ENCODE measurements at regions not wholly inside any gene's neighbourhood (a gene's known extent, or its start where the extent isn't known, plus 50 kb on each side); places are given as distances from the start of the nearest gene placed in this dataset.

DNA sequence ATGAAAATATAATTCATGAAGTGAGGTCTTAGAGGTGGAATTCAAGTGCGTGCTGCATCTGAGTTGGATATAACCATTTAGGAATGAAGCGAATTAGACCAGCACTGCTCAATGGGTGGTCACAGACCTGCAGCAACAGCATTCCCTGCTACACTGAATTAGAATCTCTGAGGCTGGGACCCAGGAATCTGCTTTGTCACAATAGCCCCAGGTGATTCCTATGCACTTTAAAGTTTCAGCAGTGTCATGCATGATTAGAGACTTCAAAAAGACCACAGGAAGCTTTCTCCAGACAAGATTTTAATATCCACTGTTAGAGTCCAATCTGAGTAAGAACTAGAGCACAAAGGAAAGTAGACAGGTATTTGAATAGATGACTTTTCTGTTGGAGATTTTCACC, 352.8 kb upstream of the VSTM2A start:
- no peak overlapping the region for H3K4me2 ChIP-seq (ENCODE audit: low read depth, low read length)
- peaks cover 9% of the 10 kb centered on the region for H3K9me3 ChIP-seq (ENCODE audit: control insufficient read depth, insufficient read depth, low read length)
- no TSS peak for BruUV-seq (replicated peaks)
- no peak overlapping the region for H2BK5ac ChIP-seq (ENCODE audit: low read depth, low read length, poor library complexity, severe bottlenecking)
- no peaks in the 10 kb centered on the region for H4K20me1 ChIP-seq (ENCODE audit: insufficient read depth, low read length)
- H3K27ac ChIP-seq (ENCODE audit: insufficient read depth, low read length): no peak overlapping the region
- ATAC-seq (ENCODE audit: low read depth) (no peak), DNase-seq (no peak)
- H3K23ac ChIP-seq (ENCODE audit: low read depth, low read length): no peak overlapping the region
- no peaks in the 10 kb centered on the region for H3K36me3 ChIP-seq (ENCODE audit: control insufficient read depth, insufficient read depth, low read length)
- no peak overlapping the region for H4K91ac ChIP-seq (ENCODE audit: insufficient read depth, low read depth, low read length)
- no peaks in the 10 kb centered on the region for H3K9me1 ChIP-seq (ENCODE audit: insufficient read depth, low read length)
- H3K18ac ChIP-seq (ENCODE audit: low read depth, low read length): no peak overlapping the region
- no peak overlapping the region for H3K9ac ChIP-seq (ENCODE audit: low read depth, low read length)
- no peak overlapping the region for H2BK20ac ChIP-seq (ENCODE audit: low read depth, low read length)
- dilution Hi-C loops (cut with HindIII; ENCODE audit: low sequenced_read_pairs, unreplicated experiment) (no loop called here), in situ Hi-C loops (cut with MboI; ENCODE audit: low sequenced_read_pairs) (no loop called here), intact Hi-C loops (cut with micrococcal nuclease) (no loop called here)
- no CpG with 5 or more reads among the region's 2 CpGs for WGBS, 2 experiments (ENCODE audit: extremely low coverage in 2 of 2, insufficient read length in 1 of 2)
- POLR2A ChIA-PET (ENCODE audit: unreplicated experiment): no interaction called here
- CTCF ChIA-PET: no interaction called here
- H3K14ac ChIP-seq (replicated peaks; ENCODE audit: low read depth, low read length): no peak overlapping the region
- TF ChIP-seq MXI1 (IDR thresholded peaks at IDR 0.05; ENCODE audit: borderline replicate concordance, low read depth, low read length) (no peak), NFE2L2 (IDR thresholded peaks at IDR 0.05; ENCODE audit: low read depth, low read length) (no peak), MAFK (IDR thresholded peaks at IDR 0.05; ENCODE audit: low read depth, low read length) (no peak), RCOR1 (IDR thresholded peaks at IDR 0.05; ENCODE audit: insufficient replicate concordance, low read length) (no peak), FOS (IDR thresholded peaks at IDR 0.05; ENCODE audit: low read depth, low read length) (no peak), RFX5 (IDR thresholded peaks at IDR 0.05; ENCODE audit: low read depth, low read length) (no peak), SMC3 (IDR thresholded peaks at IDR 0.05; ENCODE audit: low read depth, low read length) (no peak), CEBPB (IDR thresholded peaks at IDR 0.05; ENCODE audit: low read depth, low read length) (no peak)
- TF ChIP-seq, protein P1, sequence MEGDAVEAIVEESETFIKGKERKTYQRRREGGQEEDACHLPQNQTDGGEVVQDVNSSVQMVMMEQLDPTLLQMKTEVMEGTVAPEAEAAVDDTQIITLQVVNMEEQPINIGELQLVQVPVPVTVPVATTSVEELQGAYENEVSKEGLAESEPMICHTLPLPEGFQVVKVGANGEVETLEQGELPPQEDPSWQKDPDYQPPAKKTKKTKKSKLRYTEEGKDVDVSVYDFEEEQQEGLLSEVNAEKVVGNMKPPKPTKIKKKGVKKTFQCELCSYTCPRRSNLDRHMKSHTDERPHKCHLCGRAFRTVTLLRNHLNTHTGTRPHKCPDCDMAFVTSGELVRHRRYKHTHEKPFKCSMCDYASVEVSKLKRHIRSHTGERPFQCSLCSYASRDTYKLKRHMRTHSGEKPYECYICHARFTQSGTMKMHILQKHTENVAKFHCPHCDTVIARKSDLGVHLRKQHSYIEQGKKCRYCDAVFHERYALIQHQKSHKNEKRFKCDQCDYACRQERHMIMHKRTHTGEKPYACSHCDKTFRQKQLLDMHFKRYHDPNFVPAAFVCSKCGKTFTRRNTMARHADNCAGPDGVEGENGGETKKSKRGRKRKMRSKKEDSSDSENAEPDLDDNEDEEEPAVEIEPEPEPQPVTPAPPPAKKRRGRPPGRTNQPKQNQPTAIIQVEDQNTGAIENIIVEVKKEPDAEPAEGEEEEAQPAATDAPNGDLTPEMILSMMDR (conservative IDR thresholded peaks at IDR 0.05; ENCODE audit: low read depth, low read length): no peak
- TF ChIP-seq, protein P2, sequence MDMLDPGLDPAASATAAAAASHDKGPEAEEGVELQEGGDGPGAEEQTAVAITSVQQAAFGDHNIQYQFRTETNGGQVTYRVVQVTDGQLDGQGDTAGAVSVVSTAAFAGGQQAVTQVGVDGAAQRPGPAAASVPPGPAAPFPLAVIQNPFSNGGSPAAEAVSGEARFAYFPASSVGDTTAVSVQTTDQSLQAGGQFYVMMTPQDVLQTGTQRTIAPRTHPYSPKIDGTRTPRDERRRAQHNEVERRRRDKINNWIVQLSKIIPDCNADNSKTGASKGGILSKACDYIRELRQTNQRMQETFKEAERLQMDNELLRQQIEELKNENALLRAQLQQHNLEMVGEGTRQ (IDR thresholded peaks at IDR 0.05; ENCODE audit: low read depth, low read length): no peak
- no peak overlapping the region for H3K4ac ChIP-seq (ENCODE audit: low read depth, low read length)
- H2AK9ac ChIP-seq (replicated peaks; ENCODE audit: low read depth, low read length, poor library complexity): no peak overlapping the region
- no peak overlapping the region for H3K56ac ChIP-seq (ENCODE audit: extremely low read depth, insufficient read depth, low read length)
- H3K4me3 ChIP-seq (ENCODE audit: insufficient read depth, low read depth, low read length): no peak overlapping the region
- H3K27me3 ChIP-seq (ENCODE audit: control insufficient read depth, insufficient read depth, low read length): no peaks in the 10 kb centered on the region
- no peak overlapping the region for H2AK5ac ChIP-seq (ENCODE audit: low read depth, low read length)
- no peak overlapping the region for H2BK15ac ChIP-seq (ENCODE audit: low read depth, low read length)
- no peak overlapping the region for H2BK120ac ChIP-seq (ENCODE audit: low read depth, low read length)
- H4K5ac ChIP-seq (ENCODE audit: low read depth, low read length): no peak overlapping the region
- H2AFZ ChIP-seq (replicated peaks; ENCODE audit: low read length, poor library complexity): no peak overlapping the region
- no peaks in the 10 kb centered on the region for H3K79me1 ChIP-seq (ENCODE audit: low read depth in 1 of 2, low read length in 2 of 2)
- H3K4me1 ChIP-seq (ENCODE audit: control insufficient read depth, insufficient read depth, low read length): no peaks in the 10 kb centered on the region
- no peak overlapping the region for H4K8ac ChIP-seq (ENCODE audit: low read depth in 2 of 2, low read length in 2 of 2)
